WTC11 (cell line): ENCODE measurements at regions not wholly inside any gene's neighbourhood (a gene's known extent, or its start where the extent isn't known, plus 50 kb on each side); places are given as distances from the start of the nearest gene placed in this dataset.

Source experiments
- ATAC-seq: fragments of 200-7000 bp; cut with Tn5 transposase; 2 replicates; pipeline ENCODE4 v1.10.0; 2021; ENCODE audit warnings: mild to moderate bottlenecking, moderate library complexity
- CTCF ChIA-PET: fragments of 300-600 bp; sonication (Branson Sonifier 250); formaldehyde crosslinking; loops from one replicate; lab custom pipeline; 2021; ENCODE audit warnings: antibody characterized with exemption; lab: Charles Lee
- POLR2A ChIA-PET: fragments of 350-600 bp; sonication (Branson Sonifier 250); formaldehyde crosslinking; loops from one replicate; lab custom pipeline; 2021; ENCODE audit warnings: antibody characterized with exemption; lab: Charles Lee
- DNase-seq: peaks from one replicate; pipeline ENCODE4 v3.0.0; 2021; ENCODE audit warnings: low spot score
- H3K27ac Mint-ChIP-seq: 2 replicates; pipeline ENCODE4 v1.8.0; 2021; ENCODE audit warnings: mixed read lengths
- H3K27me3 Mint-ChIP-seq: 2 replicates; pipeline ENCODE4 v1.8.0; 2021; ENCODE audit warnings: low read depth, mild to moderate bottlenecking, moderate library complexity, mixed read lengths
- H3K36me3 Mint-ChIP-seq: 2 replicates; pipeline ENCODE4 v1.8.0; 2021; ENCODE audit warnings: mixed read lengths
- H3K4me1 Mint-ChIP-seq: 2 replicates; pipeline ENCODE4 v1.8.0; 2022; ENCODE audit warnings: mixed read lengths
- H3K4me3 Mint-ChIP-seq: 2 replicates; pipeline ENCODE4 v1.8.0; 2021; ENCODE audit warnings: mild to moderate bottlenecking, moderate library complexity, mixed read lengths
- H3K9me3 Mint-ChIP-seq: 2 replicates; pipeline ENCODE4 v1.8.0; 2021; ENCODE audit warnings: mixed read lengths
- ATF2 ChIP-seq: sonication (generic); formaldehyde crosslinking; IDR thresholded peaks from 2 replicates; pipeline ENCODE4 v1.8.1; 2022; ENCODE audit warnings: low read depth, missing genetic modification reagents, borderline replicate concordance
- ATF3 ChIP-seq: sonication (generic); formaldehyde crosslinking; conservative IDR thresholded peaks from 2 replicates; pipeline ENCODE4 v1.8.1; 2022; ENCODE audit warnings: mild to moderate bottlenecking, missing genetic modification reagents
- CBFB ChIP-seq: sonication (generic); formaldehyde crosslinking; IDR thresholded peaks from 2 replicates; pipeline ENCODE4 v1.8.1; 2022; ENCODE audit warnings: mild to moderate bottlenecking, low read depth, missing genetic modification reagents
- E2F1 ChIP-seq: sonication (generic); formaldehyde crosslinking; IDR thresholded peaks from 2 replicates; pipeline ENCODE4 v1.8.0; 2022; ENCODE audit warnings: mild to moderate bottlenecking, missing genetic modification reagents
- E2F4 ChIP-seq: sonication (generic); formaldehyde crosslinking; IDR thresholded peaks from 2 replicates; pipeline ENCODE4 v1.8.1; 2022; ENCODE audit warnings: low read depth, mild to moderate bottlenecking, moderate library complexity, missing genetic modification reagents, borderline replicate concordance
- FOXK1 ChIP-seq: sonication (generic); formaldehyde crosslinking; IDR thresholded peaks from 2 replicates; pipeline ENCODE4 v1.8.0; 2022; ENCODE audit warnings: mild to moderate bottlenecking, moderate library complexity, missing genetic modification reagents
- HMGA2 ChIP-seq: fragments of 250-450 bp; sonication (Bioruptor Pico); IDR thresholded peaks from 2 replicates; pipeline ENCODE4 v1.4.0; 2021; ENCODE audit warnings: mild to moderate bottlenecking, moderate library complexity
- JAZF1 ChIP-seq: fragments of 250-450 bp; sonication (Bioruptor Pico); IDR thresholded peaks from 2 replicates; pipeline ENCODE4 v1.9.0; 2021; ENCODE audit warnings: moderate library complexity, mild to moderate bottlenecking, inconsistent platforms
- KAT7 ChIP-seq: sonication (generic); formaldehyde crosslinking; IDR thresholded peaks from 2 replicates; pipeline ENCODE4 v1.8.1; 2023; ENCODE audit warnings: missing genetic modification reagents, mild to moderate bottlenecking, borderline replicate concordance
- MXD4 ChIP-seq: fragments of 250-450 bp; sonication (Bioruptor Pico); IDR thresholded peaks from 2 replicates; pipeline ENCODE4 v1.8.0; 2021; ENCODE audit warnings: mild to moderate bottlenecking, moderate library complexity, borderline replicate concordance
- NFYB ChIP-seq: sonication (generic); formaldehyde crosslinking; conservative IDR thresholded peaks from 2 replicates; pipeline ENCODE4 v1.8.0; 2022; ENCODE audit warnings: low read depth, missing genetic modification reagents
- OVOL2 ChIP-seq: fragments of 250-450 bp; sonication (Bioruptor Pico); IDR thresholded peaks from 2 replicates; pipeline ENCODE4 v1.9.0; 2021; ENCODE audit warnings: mild to moderate bottlenecking, borderline replicate concordance
- SP1 ChIP-seq: sonication (generic); formaldehyde crosslinking; conservative IDR thresholded peaks from 2 replicates; pipeline ENCODE4 v1.8.1; 2022; ENCODE audit warnings: missing genetic modification reagents
- TEAD1 ChIP-seq: sonication (generic); formaldehyde crosslinking; IDR thresholded peaks from 2 replicates; pipeline ENCODE4 v1.8.0; 2022; ENCODE audit warnings: mild to moderate bottlenecking, missing genetic modification reagents
- USF1 ChIP-seq: sonication (generic); formaldehyde crosslinking; IDR thresholded peaks from 2 replicates; pipeline ENCODE4 v1.8.0; 2022; ENCODE audit warnings: mild to moderate bottlenecking, missing genetic modification reagents
- ZBTB21 ChIP-seq: sonication (generic); formaldehyde crosslinking; IDR thresholded peaks from 2 replicates; pipeline ENCODE4 v1.8.1; 2023; ENCODE audit warnings: mild to moderate bottlenecking, missing genetic modification reagents, borderline replicate concordance
- ZBTB43 ChIP-seq: sonication (generic); formaldehyde crosslinking; IDR thresholded peaks from 2 replicates; pipeline ENCODE4 v1.8.1; 2023; ENCODE audit warnings: mild to moderate bottlenecking, missing genetic modification reagents
- ZMAT4 ChIP-seq: fragments of 250-450 bp; sonication (Bioruptor Pico); IDR thresholded peaks from 2 replicates; pipeline ENCODE4 v1.9.0; 2021; ENCODE audit warnings: mild to moderate bottlenecking
- ZNF263 ChIP-seq: sonication (generic); formaldehyde crosslinking; IDR thresholded peaks from 2 replicates; pipeline ENCODE4 v1.8.1; 2022; ENCODE audit warnings: low read depth, mild to moderate bottlenecking, moderate library complexity, missing genetic modification reagents
- ZNF425 ChIP-seq: fragments of 250-450 bp; sonication (Bioruptor Pico); conservative IDR thresholded peaks from 2 replicates; pipeline ENCODE4 v1.9.0; 2021; ENCODE audit warnings: mild to moderate bottlenecking
- ZNF512 ChIP-seq: sonication (generic); formaldehyde crosslinking; IDR thresholded peaks from 2 replicates; pipeline ENCODE4 v1.8.1; 2022; ENCODE audit warnings: missing genetic modification reagents, borderline replicate concordance

- H3K27me3 Mint-ChIP-seq = peaks cover 3% of the 10 kb centered on the region; the same call in 1 of the 2 replicates
- ATAC-seq (peak; percentile 30; the same call in 1 of the 2 replicates), DNase-seq (no peak)
- H3K4me1 Mint-ChIP-seq = peaks cover 21% of the 10 kb centered on the region
- H3K36me3 Mint-ChIP-seq = peaks cover 11% of the 10 kb centered on the region
- CTCF ChIA-PET = interaction anchor here (0.5 kb wide), 1 partner anchor 45 kb away, joined by 3 read pairs; no protein-coding TSS in a partner anchor
- H3K9me3 Mint-ChIP-seq = peaks cover 26% of the 10 kb centered on the region
- POLR2A ChIA-PET = no interaction called here
- no peak overlapping the region for H3K4me3 Mint-ChIP-seq
- TF ChIP-seq ZNF512 (CRISPR knock-in tag) (no peak), JAZF1 (no peak), E2F4 (CRISPR knock-in tag) (no peak), ZMAT4 (no peak), ZNF425 (CRISPR knock-in tag) (no peak), SP1 (CRISPR knock-in tag) (no peak), CBFB (CRISPR knock-in tag) (no peak), KAT7 (CRISPR knock-in tag) (no peak), ZBTB21 (CRISPR knock-in tag) (no peak), ATF3 (no peak), NFYB (CRISPR knock-in tag) (no peak)
- no peak overlapping the region for H3K27ac Mint-ChIP-seq
Measured at GRCh38 chr7:93036149-93036640, 81.6 kb downstream of the SAMD9 start.

- H3K27ac Mint-ChIP-seq = no peak overlapping the region
- H3K27me3 Mint-ChIP-seq = peaks cover 5% of the 10 kb centered on the region; the same call in 1 of the 2 replicates
- ChIA-PET POLR2A (no interaction called here), CTCF (no interaction called here)
- peaks cover 35% of the 10 kb centered on the region for H3K9me3 Mint-ChIP-seq
- H3K4me1 Mint-ChIP-seq = no peaks in the 10 kb centered on the region
- H3K36me3 Mint-ChIP-seq = peaks cover 17% of the 10 kb centered on the region
- DNase-seq (no peak), ATAC-seq (no peak)
- no peak overlapping the region for H3K4me3 Mint-ChIP-seq
- TF ChIP-seq ZBTB43 (CRISPR knock-in tag) = no peak
- no peak for TF ChIP-seq TEAD1 (CRISPR knock-in tag)
- no peak for TF ChIP-seq ZNF263 (CRISPR knock-in tag)
- TF ChIP-seq OVOL2 (CRISPR knock-in tag) = no peak
- TF ChIP-seq HMGA2 (CRISPR knock-in tag) = no peak
- no peak for TF ChIP-seq USF1
- no peak for TF ChIP-seq FOXK1 (CRISPR knock-in tag)
- TF ChIP-seq E2F4 (CRISPR knock-in tag) = no peak
- TF ChIP-seq MXD4 = no peak
- TF ChIP-seq E2F1 (CRISPR knock-in tag) = no peak
- no peak for TF ChIP-seq ATF2 (CRISPR knock-in tag)
Measured at GRCh38 chr7:93031795-93032194, 86.0 kb downstream of the SAMD9 start.
